Immature natural killer cell (primary cell): ENCODE measurements at regions not wholly inside any gene's neighbourhood (a gene's known extent, or its start where the extent isn't known, plus 50 kb on each side); places are given as distances from the start of the nearest gene placed in this dataset.
"Not testable (repeated sequence)": the region's sequence is repeated elsewhere in the genome, so short reads cannot be mapped to it uniquely, and the experiment has no call there.

Experiments
- DNase-seq, 3 donors: peaks; one replicate each; pipeline ENCODE4 v3.0.0; 2022; ENCODE audit warnings: mixed read lengths in 1 of 3
- H3K27ac Mint-ChIP-seq, 6 donors: one replicate each; pipeline ENCODE4 v1.8.0; 2020; ENCODE audit warnings: mixed read lengths in 6 of 6, mild to moderate bottlenecking in 5 of 6, inconsistent platforms in 4 of 6, moderate library complexity in 3 of 6
- H3K27me3 Mint-ChIP-seq, 3 donors: one replicate each; pipeline ENCODE4 v1.8.0; 2020 to 2021; ENCODE audit warnings: low read depth in 3 of 3, mild to moderate bottlenecking in 3 of 3, mixed read lengths in 3 of 3, moderate library complexity in 3 of 3, inconsistent platforms in 1 of 3
- H3K36me3 Mint-ChIP-seq, 3 donors: one replicate each; pipeline ENCODE4 v1.8.0; 2020; ENCODE audit warnings: mixed read lengths in 3 of 3, inconsistent platforms in 2 of 3, mild to moderate bottlenecking in 2 of 3
- H3K4me1 Mint-ChIP-seq, 2 donors: one replicate each; pipeline ENCODE4 v1.8.0; 2020; ENCODE audit warnings: inconsistent platforms in 2 of 2, mild to moderate bottlenecking in 2 of 2, mixed read lengths in 2 of 2, moderate library complexity in 1 of 2
- H3K4me3 Mint-ChIP-seq, 5 donors: one replicate each; pipeline ENCODE4 v1.8.0; 2020; ENCODE audit warnings: mild to moderate bottlenecking in 5 of 5, mixed read lengths in 5 of 5, inconsistent platforms in 3 of 5, moderate library complexity in 3 of 5
- H3K9me3 Mint-ChIP-seq, 6 donors: one replicate each; pipeline ENCODE4 v1.8.0; 2020; ENCODE audit warnings: mild to moderate bottlenecking in 6 of 6, mixed read lengths in 6 of 6, inconsistent platforms in 4 of 6, moderate library complexity in 3 of 6

- Mint-ChIP-seq H3K9me3 (peaks cover 0 to 7% (median under 1%) of the 10 kb centered on the region in 6 donors), H3K4me3 (no peak overlapping the region), H3K36me3 (no peaks in the 10 kb centered on the region), H3K27me3 (peaks cover 0 to 2% (median 0%) of the 10 kb centered on the region in 3 donors), H3K4me1 (no peaks in the 10 kb centered on the region), H3K27ac (no peak overlapping the region)
- no peak for DNase-seq
Observed at GRCh38 chr5:3335301-3335700, 260.3 kb upstream of the IRX1 start.

GRCh38 chr5:3333836-3334235 is 261.8 kb upstream of the IRX1 start:
- no peak for DNase-seq
- Mint-ChIP-seq H3K27ac (no peak overlapping the region), H3K4me3 (no peak overlapping the region), H3K9me3 (peaks cover 0 to 7% (median under 1%) of the 10 kb centered on the region in 6 donors), H3K36me3 (no peaks in the 10 kb centered on the region), H3K4me1 (no peaks in the 10 kb centered on the region), H3K27me3 (peaks cover 0 to 3% (median 2%) of the 10 kb centered on the region in 3 donors)

DNA sequence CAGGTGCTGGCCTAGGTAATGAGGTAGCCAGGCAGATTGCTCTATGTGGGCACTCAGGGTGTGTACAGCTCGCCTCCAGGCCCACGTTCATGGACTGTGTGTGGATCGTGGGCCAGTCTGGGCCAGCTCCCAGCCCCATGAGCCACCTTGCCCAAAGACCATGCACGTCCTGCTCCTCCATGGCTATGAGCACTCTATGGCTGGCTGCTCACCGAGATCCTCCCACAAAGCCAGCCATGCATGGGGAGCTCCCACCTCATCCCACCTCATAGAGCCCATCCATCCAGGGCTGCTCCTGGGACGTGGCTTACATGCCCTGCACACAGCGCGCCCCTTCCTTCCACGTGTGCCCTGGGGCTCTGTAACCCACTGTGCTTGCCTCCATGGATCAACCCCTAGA is 262.5 kb upstream of the IRX1 start:
- DNase-seq, result no peak
- no peak overlapping the region for H3K27ac Mint-ChIP-seq
- peaks cover 0 to 7% (median 0%) of the 10 kb centered on the region in 6 donors for H3K9me3 Mint-ChIP-seq

GRCh38 chr5:3331819-3332218 is 263.8 kb upstream of the IRX1 start:
- no peak for DNase-seq
- Mint-ChIP-seq H3K27ac (no peak overlapping the region), H3K4me1 (no peaks in the 10 kb centered on the region), H3K27me3 (peaks cover 0 to 3% (median 0%) of the 10 kb centered on the region in 3 donors), H3K36me3 (no peaks in the 10 kb centered on the region), H3K4me3 (no peak overlapping the region), H3K9me3 (peaks cover 0 to 7% (median under 1%) of the 10 kb centered on the region in 6 donors)

More for the DNA sequence above, 262.5 kb upstream of the IRX1 start:
- Mint-ChIP-seq H3K36me3 (no peaks in the 10 kb centered on the region), H3K27me3 (peaks cover 0 to 3% (median 2%) of the 10 kb centered on the region in 3 donors), H3K4me1 (no peaks in the 10 kb centered on the region), H3K4me3 (no peak overlapping the region)

DNA sequence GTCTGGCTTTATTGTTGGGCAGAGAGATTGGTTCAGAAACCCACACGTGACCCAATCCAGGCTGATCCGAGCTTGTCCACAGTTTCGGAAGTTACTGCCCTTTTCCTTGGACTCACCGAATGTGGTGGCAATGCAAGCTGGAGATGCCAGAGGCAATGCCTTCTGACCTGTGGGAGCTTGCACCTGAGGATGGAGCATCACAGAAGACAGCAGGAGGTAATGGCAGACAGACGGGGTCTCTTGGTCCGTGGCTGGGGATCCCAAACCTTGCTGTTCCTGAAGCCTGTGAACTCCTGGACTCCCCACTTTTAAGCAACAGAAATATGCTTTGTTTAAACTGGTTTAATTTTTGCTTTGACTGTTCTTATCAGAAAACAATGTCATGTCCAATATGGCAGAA is 265.2 kb upstream of the IRX1 start:
- H3K9me3 Mint-ChIP-seq, result peaks cover 0 to 12% (median 2%) of the 10 kb centered on the region in 6 donors

DNA sequence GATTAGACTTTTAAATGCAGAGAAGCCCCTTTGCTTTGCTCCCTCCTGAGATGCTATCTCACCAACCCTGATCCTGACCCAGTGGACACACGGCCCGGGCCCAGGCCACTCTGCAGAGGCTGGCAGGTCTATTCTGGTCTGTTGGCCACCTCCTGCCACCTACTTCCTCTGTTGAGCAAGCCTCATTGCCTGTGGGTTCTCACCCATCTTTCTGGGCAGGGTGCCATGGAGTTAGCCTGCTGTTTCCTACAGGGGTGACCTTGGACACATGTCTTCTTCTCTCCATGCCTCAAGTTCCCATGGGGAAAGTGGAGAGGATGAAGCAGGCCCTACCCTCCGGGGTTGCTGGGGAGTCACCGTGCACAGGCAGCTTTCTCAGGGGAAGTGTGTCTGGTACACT is 266.2 kb upstream of the IRX1 start:
- H3K4me1 Mint-ChIP-seq, result no peaks in the 10 kb centered on the region
- H3K9me3 Mint-ChIP-seq, result peaks cover 0 to 18% (median 4%) of the 10 kb centered on the region in 6 donors
- H3K36me3 Mint-ChIP-seq, result no peaks in the 10 kb centered on the region
- peaks cover 0 to 3% (median 0%) of the 10 kb centered on the region in 3 donors for H3K27me3 Mint-ChIP-seq
- no peak overlapping the region for H3K4me3 Mint-ChIP-seq
- no peak overlapping the region for H3K27ac Mint-ChIP-seq
- DNase-seq, result no peak

More for the DNA sequence above, 265.2 kb upstream of the IRX1 start:
- Mint-ChIP-seq H3K27me3 (peaks cover 0 to 3% (median 0%) of the 10 kb centered on the region in 3 donors), H3K4me1 (no peaks in the 10 kb centered on the region), H3K36me3 (no peaks in the 10 kb centered on the region), H3K4me3 (no peak overlapping the region), H3K27ac (no peak overlapping the region)
- no peak for DNase-seq

- H3K4me1 Mint-ChIP-seq, result no peaks in the 10 kb centered on the region
- peaks cover 0 to 3% (median 0%) of the 10 kb centered on the region in 3 donors for H3K27me3 Mint-ChIP-seq
- H3K9me3 Mint-ChIP-seq, result peaks cover 0 to 14% (median 4%) of the 10 kb centered on the region in 6 donors
- no peak overlapping the region for H3K27ac Mint-ChIP-seq
- no peaks in the 10 kb centered on the region for H3K36me3 Mint-ChIP-seq
- H3K4me3 Mint-ChIP-seq, result no peak overlapping the region
- DNase-seq, result no peak
Observed at GRCh38 chr5:3326841-3327232, 268.8 kb upstream of the IRX1 start.

DNA sequence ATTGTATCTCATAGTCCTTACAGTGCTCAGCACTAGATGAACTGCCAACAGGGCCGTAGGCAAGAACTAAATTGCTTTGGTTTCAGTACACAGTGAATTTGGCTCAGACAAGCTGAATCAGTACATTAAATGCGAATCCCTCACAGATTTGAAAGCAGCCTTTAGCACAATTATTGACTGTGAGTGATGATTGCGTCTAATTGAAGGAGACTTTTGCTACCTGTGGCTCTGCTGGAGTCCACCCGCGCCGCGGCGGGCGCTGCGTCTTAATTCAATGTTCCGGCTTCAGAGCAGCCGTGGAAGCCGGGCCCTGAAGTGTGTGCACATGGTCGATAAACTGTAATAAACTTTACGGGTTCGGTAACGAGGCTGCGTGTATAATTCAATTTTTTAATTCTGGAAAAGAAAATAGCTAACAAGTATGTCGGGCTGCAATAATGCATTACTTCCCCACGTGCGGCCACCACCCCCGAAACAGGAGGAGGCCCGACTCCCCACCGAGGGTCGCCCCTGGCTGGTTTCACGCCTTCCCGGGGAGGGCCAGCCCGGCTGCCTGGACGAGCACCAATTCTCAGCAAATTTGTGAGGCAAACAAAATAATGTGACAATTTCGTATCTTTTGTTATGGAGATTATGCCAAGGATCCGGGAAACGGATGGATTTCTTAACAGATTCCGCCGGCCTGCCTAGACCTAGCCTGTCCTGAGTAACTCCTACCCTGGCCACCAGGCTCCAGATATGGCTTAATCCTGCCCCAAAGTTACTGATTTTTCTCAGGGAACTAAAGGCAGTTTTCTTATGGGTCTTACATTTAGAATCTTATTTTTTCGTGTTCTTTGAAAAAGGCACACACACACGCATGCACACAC is 269.4 kb upstream of the IRX1 start:
- Mint-ChIP-seq H3K36me3 (no peaks in the 10 kb centered on the region), H3K27ac (no peak overlapping the region), H3K9me3 (peaks cover 0 to 14% (median 4%) of the 10 kb centered on the region in 6 donors), H3K4me3 (no peak overlapping the region), H3K27me3 (peaks cover 0 to 3% (median 0%) of the 10 kb centered on the region in 3 donors), H3K4me1 (no peaks in the 10 kb centered on the region)
- no peak for DNase-seq

- Mint-ChIP-seq H3K4me1 (no peaks in the 10 kb centered on the region), H3K4me3 (no peak overlapping the region), H3K27me3 (peaks cover 0 to 3% (median 0%) of the 10 kb centered on the region in 3 donors), H3K27ac (no peak overlapping the region), H3K36me3 (no peaks in the 10 kb centered on the region), H3K9me3 (peaks cover 0 to 11% (median 4%) of the 10 kb centered on the region in 6 donors)
- DNase-seq, result no peak
Observed at GRCh38 chr5:3325201-3325971, 270.2 kb upstream of the IRX1 start.

GRCh38 chr5:3324421-3325101 is 271.1 kb upstream of the IRX1 start:
- Mint-ChIP-seq H3K4me1 (no peaks in the 10 kb centered on the region), H3K9me3 (peaks cover 0 to 11% (median 3%) of the 10 kb centered on the region in 6 donors)

DNA sequence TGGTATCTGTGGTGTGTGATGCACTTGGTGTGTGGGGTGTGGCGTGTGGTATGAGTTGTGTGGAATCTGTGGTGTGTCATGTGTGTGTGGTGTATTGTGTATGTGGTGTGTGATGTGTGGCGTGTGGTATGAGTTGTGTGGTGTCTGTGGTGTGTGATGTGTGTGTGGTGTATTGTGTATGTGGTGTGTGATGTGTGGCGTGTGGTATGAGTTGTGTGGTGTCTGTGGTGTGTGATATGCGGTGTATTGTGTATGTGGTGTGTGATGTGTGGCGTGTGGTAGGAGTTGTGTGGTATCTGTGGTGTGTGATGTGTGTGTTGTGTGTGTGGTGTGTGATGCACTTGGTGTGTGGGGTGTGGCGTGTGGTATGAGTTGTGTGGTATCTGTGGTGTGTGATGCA is 271.7 kb upstream of the IRX1 start:
- DNase-seq, H3K4me1 Mint-ChIP-seq, H3K4me3 Mint-ChIP-seq, H3K27ac Mint-ChIP-seq, H3K36me3 Mint-ChIP-seq, H3K27me3 Mint-ChIP-seq: not testable (repeated sequence)
- H3K9me3 Mint-ChIP-seq, result peaks cover 0 to 11% (median 3%) of the 10 kb centered on the region in 6 donors

More at GRCh38 chr5:3324421-3325101, 271.1 kb upstream of the IRX1 start:
- Mint-ChIP-seq H3K27me3 (no peaks in the 10 kb centered on the region), H3K4me3 (no peak overlapping the region), H3K27ac (no peak overlapping the region), H3K36me3 (no peaks in the 10 kb centered on the region)
- no peak for DNase-seq

DNA sequence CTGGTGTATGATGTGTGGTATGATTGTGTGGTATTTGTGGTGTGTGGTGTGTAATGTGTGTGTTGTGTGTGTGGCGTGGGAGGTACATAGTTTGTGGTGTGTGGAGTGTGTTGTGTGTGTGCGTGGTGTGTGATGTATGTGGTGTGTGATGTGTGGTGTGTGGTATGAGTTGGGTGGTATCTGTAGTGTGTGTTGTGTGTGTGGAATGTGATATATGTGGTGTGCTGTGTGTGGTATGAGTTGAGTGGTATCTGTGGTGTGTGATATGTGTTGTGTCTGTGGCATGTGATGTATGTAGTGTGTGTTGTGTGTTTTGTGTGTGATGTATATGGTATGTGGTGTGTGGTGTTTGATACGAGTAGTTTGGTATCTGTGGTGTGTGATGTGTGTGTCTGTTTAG is 272.5 kb upstream of the IRX1 start:
- Mint-ChIP-seq H3K4me1 (no peaks in the 10 kb centered on the region), H3K9me3 (peaks cover 0 to 11% (median 3%) of the 10 kb centered on the region in 6 donors), H3K27ac (no peak overlapping the region), H3K36me3 (no peaks in the 10 kb centered on the region), H3K4me3 (no peak overlapping the region), H3K27me3 (no peaks in the 10 kb centered on the region)
- DNase-seq, result no peak

DNA sequence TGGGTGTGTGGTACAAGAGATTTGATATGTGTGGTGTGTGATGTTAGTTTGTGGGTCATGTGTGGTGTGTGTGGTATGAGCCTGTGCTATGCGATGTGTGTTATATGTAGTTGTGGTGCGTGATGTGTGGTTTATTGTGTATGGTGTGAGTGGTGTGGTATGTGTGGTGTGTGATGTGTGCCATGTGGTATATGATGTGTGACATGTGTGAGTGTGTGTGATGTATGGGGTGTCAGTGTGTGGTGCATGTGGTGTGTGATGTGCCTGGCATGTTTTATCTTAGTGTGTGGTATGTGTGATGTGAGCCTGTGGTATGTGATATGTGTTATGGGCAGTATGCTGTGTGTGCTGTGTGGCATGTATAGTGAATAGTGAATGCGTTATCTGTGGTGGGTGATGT is 273.0 kb upstream of the IRX1 start:
- no peaks in the 10 kb centered on the region for H3K4me1 Mint-ChIP-seq
- peaks cover 0 to 11% (median 3%) of the 10 kb centered on the region in 6 donors for H3K9me3 Mint-ChIP-seq
- H3K36me3 Mint-ChIP-seq, result no peaks in the 10 kb centered on the region
- H3K4me3 Mint-ChIP-seq, result no peak overlapping the region
- no peak overlapping the region for H3K27ac Mint-ChIP-seq
- no peak for DNase-seq
- H3K27me3 Mint-ChIP-seq, result no peaks in the 10 kb centered on the region
